NCI-H2196 treated with DMSO at 0.1 percent for 48 hours (cell line): ENCODE measurements at regions not wholly inside any gene's neighbourhood (a gene's known extent, or its start where the extent isn't known, plus 50 kb on each side); places are given as distances from the start of the nearest gene placed in this dataset.

ENCODE experiments used
- DNase-seq: peaks from one replicate; lab custom pipeline; 2025; ENCODE audit not compliant: unreplicated experiment; lab: John Stamatoyannopoulos, UW

GRCh38 chr14:48452437-48452995 is 777.1 kb upstream of the MDGA2 start:
- DNase-seq: no peak

GRCh38 chr14:48435221-48435620 is 759.8 kb upstream of the MDGA2 start:
- no peak for DNase-seq

GRCh38 chr14:48430805-48431204 is 755.4 kb upstream of the MDGA2 start:
- DNase-seq: no peak

- no peak for DNase-seq
These were observed 754.1 kb upstream of the MDGA2 start for GRCh38 chr14:48429512-48429911.

- no peak for DNase-seq
These were observed 742.5 kb upstream of the MDGA2 start for GRCh38 chr14:48417715-48418500.

GRCh38 chr14:48401321-48401720 is 725.9 kb upstream of the MDGA2 start:
- DNase-seq: no peak

GRCh38 chr14:48398675-48399282 is 723.4 kb upstream of the MDGA2 start:
- peak; percentile 6 for DNase-seq

GRCh38 chr14:48391661-48392060 is 716.3 kb upstream of the MDGA2 start:
- no peak for DNase-seq

- no peak for DNase-seq
These were observed 714.9 kb upstream of the MDGA2 start for GRCh38 chr14:48390346-48390745.

GRCh38 chr14:48384821-48385220 is 709.4 kb upstream of the MDGA2 start:
- DNase-seq: no peak

- DNase-seq: no peak
These were observed 707.6 kb upstream of the MDGA2 start for GRCh38 chr14:48382961-48383360.

GRCh38 chr14:48378541-48378940 is 703.1 kb upstream of the MDGA2 start:
- DNase-seq: no peak

- DNase-seq: no peak
These were observed 698.6 kb upstream of the MDGA2 start for GRCh38 chr14:48373981-48374380.

- no peak for DNase-seq
These were observed 675.6 kb upstream of the MDGA2 start for GRCh38 chr14:48350971-48351370.

GRCh38 chr14:48349689-48350088 is 674.3 kb upstream of the MDGA2 start:
- no peak for DNase-seq

- no peak for DNase-seq
These were observed 665.7 kb upstream of the MDGA2 start for GRCh38 chr14:48341069-48341468.

- no peak for DNase-seq
These were observed 658.0 kb upstream of the MDGA2 start for GRCh38 chr14:48333221-48333920.

GRCh38 chr14:48331421-48331820 is 656.0 kb upstream of the MDGA2 start:
- no peak for DNase-seq

- no peak for DNase-seq
These were observed 650.1 kb upstream of the MDGA2 start for GRCh38 chr14:48325486-48325885.

- DNase-seq: no peak
These were observed 648.3 kb upstream of the MDGA2 start for GRCh38 chr14:48323665-48324064.

GRCh38 chr14:48319823-48320222 is 644.4 kb upstream of the MDGA2 start:
- no peak for DNase-seq

- DNase-seq: no peak
These were observed 629.3 kb upstream of the MDGA2 start for GRCh38 chr14:48304729-48305128.
